SK-N-SH (cell line): ENCODE measurements at regions not wholly inside any gene's neighbourhood (a gene's known extent, or its start where the extent isn't known, plus 50 kb on each side); places are given as distances from the start of the nearest gene placed in this dataset.
A peak's percentile ranks its signal among the peaks of the same experiment; 100 is the strongest.

Source experiments
- CTCF ChIA-PET: fragments of 300-600, 350-600 bp; formaldehyde crosslinking; extraction: SDS; loops from one replicate; lab custom pipeline; 2021; lab: Yijun Ruan, JAX
- POLR2A ChIA-PET: fragments of 350-600 bp; sonication (Branson Sonifier 250); formaldehyde crosslinking; extraction: SDS; loops from one replicate; lab custom pipeline; 2020; ENCODE audit warnings: antibody characterized with exemption, inconsistent platforms; lab: Yijun Ruan, JAX
- DNase-seq: peaks from one replicate; pipeline ENCODE4 v3.0.0; 2012
- H2AFZ ChIP-seq: fragments of 200-600 bp; sonication (generic); 2 replicates; pipeline ENCODE4 v1.8.1; 2016; ENCODE audit warnings: antibody characterized with exemption, mild to moderate bottlenecking, low read depth
- H3F3A ChIP-seq: fragments of 200-600 bp; sonication (generic); replicated peaks from 2 replicates; pipeline ENCODE3; 2016; ENCODE audit warnings: antibody characterized with exemption, mild to moderate bottlenecking; ENCODE audit not compliant: insufficient read depth
- H3K27ac ChIP-seq, 2 experiments: fragments of 200-500 bp in 1 of 2; fragments of 200-600 bp in 1 of 2; sonication (Bioruptor generic) in 1 of 2; sonication (generic), shearing (Covaris generic) in 1 of 2; 2 replicates each; pipeline versions ENCODE4 v1.5.1 to v1.6.1; 2014 to 2016; ENCODE audit warnings: low read depth in 2 of 2, inconsistent platforms in 1 of 2, low read length in 1 of 2, mild to moderate bottlenecking in 1 of 2, mixed read lengths in 1 of 2
- H3K27me3 ChIP-seq: fragments of 200-600 bp; sonication (generic), shearing (Covaris generic); 2 replicates; pipeline ENCODE4 v1.6.1; 2016; ENCODE audit warnings: mixed run types; ENCODE audit not compliant: insufficient read depth
- H3K36me3 ChIP-seq, 2 experiments: fragments of 200-500 bp in 1 of 2; fragments of 200-600 bp in 1 of 2; sonication (Bioruptor generic) in 1 of 2; sonication (generic) in 1 of 2; replicated peaks in 1 of 2; 2 replicates each; pipeline versions ENCODE3 to v1.5.1; 2014 to 2016; ENCODE audit warnings: low read length in 1 of 2, mild to moderate bottlenecking in 1 of 2; ENCODE audit not compliant: insufficient read depth in 2 of 2, control insufficient read depth in 1 of 2
- H3K4me1 ChIP-seq, 2 experiments: fragments of 200-500 bp in 1 of 2; fragments of 200-600 bp in 1 of 2; sonication (Bioruptor generic) in 1 of 2; sonication (generic), shearing (Covaris generic) in 1 of 2; 2 replicates each; pipeline versions ENCODE4 v1.5.1 to v1.6.1; 2014 to 2016; ENCODE audit warnings: low read depth in 1 of 2, low read length in 1 of 2, mixed run types in 1 of 2; ENCODE audit not compliant: insufficient read depth in 2 of 2, control insufficient read depth in 1 of 2
- H3K4me2 ChIP-seq: fragments of 200-600 bp; sonication (generic), shearing (Covaris generic); 2 replicates; pipeline ENCODE4 v1.6.1; 2017; ENCODE audit warnings: mixed run types
- H3K4me3 ChIP-seq, 2 experiments: fragments of 200-500 bp in 1 of 2; fragments of 200-600 bp in 1 of 2; sonication (Bioruptor generic) in 1 of 2; sonication (generic), shearing (Covaris generic) in 1 of 2; 2 replicates each; pipeline versions ENCODE4 v1.5.1 to v1.8.1; 2014 to 2016; ENCODE audit warnings: low read depth in 2 of 2, inconsistent platforms in 1 of 2, low read length in 1 of 2, mild to moderate bottlenecking in 1 of 2, mixed read lengths in 1 of 2, moderate library complexity in 1 of 2
- H3K79me2 ChIP-seq: fragments of 200-600 bp; sonication (generic); 2 replicates; pipeline ENCODE4 v1.8.1; 2017; ENCODE audit warnings: mild to moderate bottlenecking; ENCODE audit not compliant: insufficient read depth
- H3K9ac ChIP-seq: fragments of 200-600 bp; sonication (generic); 2 replicates; pipeline ENCODE4 v1.6.1; 2017; ENCODE audit warnings: mixed run types
- H3K9me2 ChIP-seq: fragments of 200-600 bp; sonication (generic); 2 replicates; pipeline ENCODE4 v1.6.1; 2017; ENCODE audit warnings: mixed run types
- H3K9me3 ChIP-seq: fragments of 200-600 bp; sonication (generic); 2 replicates; pipeline ENCODE4 v1.6.1; 2017; ENCODE audit warnings: mixed run types, mild to moderate bottlenecking, moderate library complexity
- H4K20me1 ChIP-seq: fragments of 200-600 bp; sonication (generic); 2 replicates; pipeline ENCODE4 v1.6.1; 2017; ENCODE audit warnings: mild to moderate bottlenecking, mixed run types; ENCODE audit not compliant: insufficient read depth
- CHD2 ChIP-seq: fragments of 150-350 bp; IDR thresholded peaks from 2 replicates; pipeline ENCODE4 v1.6.1; 2018; ENCODE audit warnings: low read length; ENCODE audit not compliant: partially characterized antibody
- CTCF ChIP-seq: fragments of 200-600 bp; sonication (generic); IDR thresholded peaks from 2 replicates; pipeline ENCODE4 v1.6.1; 2017; ENCODE audit warnings: antibody characterized with exemption, mild to moderate bottlenecking, moderate library complexity
- ELF1 ChIP-seq: IDR thresholded peaks from 2 replicates; pipeline ENCODE4 v1.4.0; 2012
- EP300 ChIP-seq, 2 experiments: IDR thresholded peaks; 2 replicates each; pipeline versions ENCODE4 v1.4.0 to v1.6.1; 2012; ENCODE audit warnings: borderline replicate concordance in 1 of 2, low read depth in 1 of 2, low read length in 1 of 2
- EZH2phosphoT487 ChIP-seq: fragments of 200-600 bp; sonication (generic); IDR thresholded peaks from 2 replicates; pipeline ENCODE4 v1.6.1; 2017; ENCODE audit warnings: low read depth, mixed run types, mild to moderate bottlenecking, antibody characterized with exemption, moderate library complexity, borderline replicate concordance
- FOXJ3 ChIP-seq: sonication (generic); formaldehyde crosslinking; IDR thresholded peaks from 2 replicates; pipeline ENCODE4 v1.5.1; 2020; ENCODE audit warnings: mild to moderate bottlenecking, missing genetic modification reagents
- MEF2A ChIP-seq: IDR thresholded peaks from 2 replicates; pipeline ENCODE4 v1.4.0; 2012; ENCODE audit warnings: low read depth, borderline replicate concordance
- MXI1 ChIP-seq: IDR thresholded peaks from 2 replicates; pipeline ENCODE4 v1.6.1; 2012; ENCODE audit warnings: mild to moderate bottlenecking, low read depth, low read length, improper control_type of control experiment
- NFIC ChIP-seq: IDR thresholded peaks from 2 replicates; pipeline ENCODE4 v1.4.0; 2012; ENCODE audit warnings: borderline replicate concordance
- RAD21 ChIP-seq: IDR thresholded peaks from 2 replicates; pipeline ENCODE4 v1.6.1; 2012; ENCODE audit warnings: mild to moderate bottlenecking, low read length
- RXRA ChIP-seq: IDR thresholded peaks from 2 replicates; pipeline ENCODE4 v1.4.0; 2012; ENCODE audit warnings: low read depth, mild to moderate bottlenecking, borderline replicate concordance
- SMC3 ChIP-seq: IDR thresholded peaks from 2 replicates; pipeline ENCODE4 v1.6.1; 2012; ENCODE audit warnings: low read depth, low read length, improper control_type of control experiment
- TEAD4 ChIP-seq: IDR thresholded peaks from 2 replicates; pipeline ENCODE4 v1.4.0; 2012; ENCODE audit warnings: mild to moderate bottlenecking, borderline replicate concordance; ENCODE audit not compliant: insufficient read depth
- USF1 ChIP-seq: IDR thresholded peaks from 2 replicates; pipeline ENCODE4 v1.4.0; 2012; ENCODE audit warnings: low read depth, borderline replicate concordance
- WGBS: methylation state at CpG from one replicate; pipeline ENCODE4 v1.1.6; 2017; ENCODE audit warnings: low lambda C conversion rate; 5-methylcytosine and 5-hydroxymethylcytosine counted together
- TF ChIP-seq, protein P1 (sequence below): IDR thresholded peaks from 2 replicates; pipeline ENCODE4; 2012
- TF ChIP-seq, protein P2 (sequence below): IDR thresholded peaks from 2 replicates; pipeline ENCODE4 v1.4.0; 2012; ENCODE audit warnings: low read depth
- TF ChIP-seq, protein P3 (sequence below): fragments of 150-350 bp; IDR thresholded peaks from 2 replicates; pipeline ENCODE4 v1.6.1; 2017; ENCODE audit warnings: antibody characterized with exemption, low read length, low read depth, borderline replicate concordance

DNA sequence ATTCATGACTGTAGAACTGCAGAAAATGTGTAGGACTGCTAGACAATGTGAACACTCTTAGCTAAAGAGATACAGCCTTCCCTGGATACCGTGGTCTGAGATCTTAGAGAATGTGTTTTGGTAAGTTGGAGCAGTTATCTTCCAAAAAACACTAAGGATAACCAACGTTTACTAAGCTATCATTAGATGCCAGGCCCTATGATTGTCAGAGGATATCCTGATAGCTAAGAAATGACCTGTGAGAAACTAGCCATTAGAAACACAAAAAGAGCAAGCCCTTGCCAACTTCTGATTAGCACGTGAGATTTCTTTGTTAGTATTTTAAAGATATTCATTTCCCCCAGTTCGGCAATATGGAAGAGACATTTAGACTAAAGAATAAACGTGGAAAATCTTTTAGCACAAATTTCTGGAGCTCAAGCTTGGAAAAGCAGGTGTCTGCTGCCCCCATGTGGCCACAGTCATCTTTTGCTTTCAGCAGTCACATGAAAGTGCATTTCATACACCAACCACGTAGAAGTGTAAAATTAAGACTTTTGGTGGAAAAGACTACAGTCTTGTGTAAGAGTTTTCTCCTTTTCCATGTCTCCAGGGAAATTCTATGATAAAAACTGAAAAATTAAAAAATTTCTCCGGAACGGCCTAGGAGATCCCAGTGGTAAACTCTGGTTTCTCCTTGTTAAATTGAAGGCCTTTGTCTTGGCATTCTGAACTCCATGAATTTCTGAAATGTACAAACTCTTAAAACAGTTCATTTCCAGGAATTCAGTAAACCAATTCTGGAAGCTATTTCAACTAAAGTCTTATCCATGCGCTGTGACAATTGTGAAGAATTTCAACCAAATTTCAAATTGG, 136.4 kb downstream of the ZNF674 start:
- H2AFZ ChIP-seq, result peak overlapping the region; percentile 29; the same call in 1 of the 2 replicates
- H3K4me2 ChIP-seq, result no peak overlapping the region; the same call in 1 of the 2 replicates
- H3K9me2 ChIP-seq, result no peaks in the 10 kb centered on the region
- WGBS, result 21% methylated on average over 9 of the region's 9 CpGs
- H3K9me3 ChIP-seq, result no peaks in the 10 kb centered on the region
- peak; percentile 57 for DNase-seq
- H3K9ac ChIP-seq, result no peak overlapping the region
- peak; percentile 90 for TF ChIP-seq RAD21
- TF ChIP-seq, protein P1, sequence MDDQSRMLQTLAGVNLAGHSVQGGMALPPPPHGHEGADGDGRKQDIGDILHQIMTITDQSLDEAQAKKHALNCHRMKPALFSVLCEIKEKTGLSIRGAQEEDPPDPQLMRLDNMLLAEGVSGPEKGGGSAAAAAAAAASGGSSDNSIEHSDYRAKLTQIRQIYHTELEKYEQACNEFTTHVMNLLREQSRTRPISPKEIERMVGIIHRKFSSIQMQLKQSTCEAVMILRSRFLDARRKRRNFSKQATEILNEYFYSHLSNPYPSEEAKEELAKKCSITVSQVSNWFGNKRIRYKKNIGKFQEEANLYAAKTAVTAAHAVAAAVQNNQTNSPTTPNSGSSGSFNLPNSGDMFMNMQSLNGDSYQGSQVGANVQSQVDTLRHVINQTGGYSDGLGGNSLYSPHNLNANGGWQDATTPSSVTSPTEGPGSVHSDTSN, result no peak
- no peak for TF ChIP-seq USF1
- no peak for TF ChIP-seq EZH2phosphoT487
- TF ChIP-seq NFIC, result no peak
- TF ChIP-seq, protein P2, sequence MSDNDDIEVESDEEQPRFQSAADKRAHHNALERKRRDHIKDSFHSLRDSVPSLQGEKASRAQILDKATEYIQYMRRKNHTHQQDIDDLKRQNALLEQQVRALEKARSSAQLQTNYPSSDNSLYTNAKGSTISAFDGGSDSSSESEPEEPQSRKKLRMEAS, result no peak
- no peak for TF ChIP-seq EP300 (IDR thresholded peaks at IDR 0.05; ENCODE audit: borderline replicate concordance in 1 of 2, low read depth in 1 of 2, low read length in 1 of 2)
- TF ChIP-seq CTCF, result peak; percentile 98
- TF ChIP-seq SMC3, result peak; percentile 73
- H3F3A ChIP-seq, result no peaks in the 10 kb centered on the region
- H4K20me1 ChIP-seq, result no peaks in the 10 kb centered on the region
- no peaks in the 10 kb centered on the region for H3K79me2 ChIP-seq
- H3K27me3 ChIP-seq, result 0 out of 2 replicates have a peak, but pooled peaks cover 8% of the 10 kb centered on the region
- H3K27ac ChIP-seq, result peak overlapping the region in 1 of 2 experiments; percentile 14; a peak in 1 of 4 replicates
- H3K36me3 ChIP-seq, result no peaks in the 10 kb centered on the region
- ChIA-PET CTCF (interaction anchor here (0.7 to 5.0 kb wide), 18 partner anchors 10 to 937 kb away, joined by 3 to 21 read pairs (median 4); no protein-coding TSS in a partner anchor), POLR2A (no interaction called here)
- 0 out of 4 replicates have a peak, but pooled peaks cover 0 to 14% of the 10 kb centered on the region in 2 experiments for H3K4me1 ChIP-seq
- H3K4me3 ChIP-seq, result no peak overlapping the region

DNA sequence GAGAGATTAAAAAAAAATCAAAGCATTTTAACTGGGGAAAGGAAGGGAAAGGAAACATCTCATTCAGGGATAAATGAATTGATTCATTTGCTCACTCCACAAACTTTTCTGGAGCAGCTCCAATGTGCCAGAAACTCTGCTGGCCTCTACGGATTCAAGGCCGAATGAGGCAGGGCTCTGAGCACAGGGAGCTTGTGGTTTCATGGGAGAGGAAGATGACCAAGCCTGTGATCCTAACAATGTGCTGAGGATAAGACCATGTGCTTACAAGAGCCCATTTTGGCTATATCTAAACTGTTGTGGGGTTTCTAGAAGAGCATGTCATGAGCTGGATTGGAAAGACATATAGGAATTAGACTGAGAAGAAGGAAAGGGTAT, 137.5 kb downstream of the ZNF674 start:
- no peaks in the 10 kb centered on the region for H3K36me3 ChIP-seq
- CTCF ChIA-PET, result interaction anchor here (0.7 to 5.0 kb wide), 10 partner anchors 9 to 936 kb away, joined by 3 to 21 read pairs (median 4); no protein-coding TSS in a partner anchor
- H3K4me1 ChIP-seq, result 0 out of 4 replicates have a peak, but pooled peaks cover 0 to 14% of the 10 kb centered on the region in 2 experiments
- H3K27me3 ChIP-seq, result 0 out of 2 replicates have a peak, but pooled peaks cover 8% of the 10 kb centered on the region
- POLR2A ChIA-PET, result no interaction called here
- DNase-seq, result no peak
- no peaks in the 10 kb centered on the region for H3K9me3 ChIP-seq
- no peak overlapping the region; the same call in 1 of the 2 replicates for H2AFZ ChIP-seq
- H3K4me3 ChIP-seq, result no peak overlapping the region
- no peaks in the 10 kb centered on the region for H4K20me1 ChIP-seq
- no peak overlapping the region for H3K4me2 ChIP-seq
- 39% methylated on average over 2 of the region's 2 CpGs for whole genome bisulfite sequencing
- no peaks in the 10 kb centered on the region for H3K9me2 ChIP-seq
- no peak overlapping the region for H3K9ac ChIP-seq
- no peaks in the 10 kb centered on the region for H3F3A ChIP-seq
- H3K79me2 ChIP-seq, result no peaks in the 10 kb centered on the region
- no peak overlapping the region for H3K27ac ChIP-seq
- TF ChIP-seq FOXJ3, result no peak
- no peak for TF ChIP-seq RXRA
- no peak for TF ChIP-seq MEF2A
- no peak for TF ChIP-seq ELF1
- TF ChIP-seq, protein P1, result no peak
- TF ChIP-seq TEAD4, result no peak
- no peak for TF ChIP-seq SMC3
- TF ChIP-seq MXI1, result no peak
- no peak for TF ChIP-seq CHD2
- TF ChIP-seq USF1, result no peak
- TF ChIP-seq, protein P3, sequence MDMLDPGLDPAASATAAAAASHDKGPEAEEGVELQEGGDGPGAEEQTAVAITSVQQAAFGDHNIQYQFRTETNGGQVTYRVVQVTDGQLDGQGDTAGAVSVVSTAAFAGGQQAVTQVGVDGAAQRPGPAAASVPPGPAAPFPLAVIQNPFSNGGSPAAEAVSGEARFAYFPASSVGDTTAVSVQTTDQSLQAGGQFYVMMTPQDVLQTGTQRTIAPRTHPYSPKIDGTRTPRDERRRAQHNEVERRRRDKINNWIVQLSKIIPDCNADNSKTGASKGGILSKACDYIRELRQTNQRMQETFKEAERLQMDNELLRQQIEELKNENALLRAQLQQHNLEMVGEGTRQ, result no peak
